H9 (cell line): ENCODE measurements at regions not wholly inside any gene's neighbourhood (a gene's known extent, or its start where the extent isn't known, plus 50 kb on each side); places are given as distances from the start of the nearest gene placed in this dataset.

Source experiments
- DNase-seq: peaks from one replicate; pipeline ENCODE4 v3.0.0-alpha.2; 2017
- H2AFZ ChIP-seq: one replicate; pipeline ENCODE4 v1.6.1; 2013; ENCODE audit warnings: mild to moderate bottlenecking, low read length, control low read depth, moderate library complexity
- H2AK5ac ChIP-seq: 2 replicates; pipeline ENCODE4 v1.6.1; 2013; ENCODE audit warnings: low read length, control low read depth, mixed read lengths; ENCODE audit not compliant: insufficient read length
- H2BK120ac ChIP-seq: one replicate; pipeline ENCODE4 v1.6.1; 2013; ENCODE audit warnings: low read depth, mild to moderate bottlenecking, low read length, control low read depth, inconsistent platforms; ENCODE audit not compliant: poor library complexity, severe bottlenecking
- H2BK12ac ChIP-seq: 2 replicates; pipeline ENCODE4 v1.6.1; 2013; ENCODE audit warnings: low read length, control low read depth, mixed read lengths, low read depth; ENCODE audit not compliant: insufficient read length
- H2BK15ac ChIP-seq: 2 replicates; pipeline ENCODE4 v1.6.1; 2013; ENCODE audit warnings: low read depth, low read length, control low read depth
- H2BK20ac ChIP-seq: one replicate; pipeline ENCODE4 v1.6.1; 2013; ENCODE audit warnings: low read depth, mild to moderate bottlenecking, low read length, control low read depth, inconsistent platforms; ENCODE audit not compliant: poor library complexity, severe bottlenecking
- H2BK5ac ChIP-seq: 2 replicates; pipeline ENCODE4 v1.6.1; 2013; ENCODE audit warnings: low read length, control low read depth, mixed read lengths; ENCODE audit not compliant: insufficient read length
- H3K14ac ChIP-seq: 2 replicates; pipeline ENCODE4 v1.6.1; 2013; ENCODE audit warnings: low read length, control low read depth; ENCODE audit not compliant: insufficient read depth
- H3K18ac ChIP-seq: 2 replicates; pipeline ENCODE4 v1.6.1; 2013; ENCODE audit warnings: low read depth, mild to moderate bottlenecking, mixed read lengths, low read length, control low read depth; ENCODE audit not compliant: insufficient read length
- H3K23ac ChIP-seq: 2 replicates; pipeline ENCODE4 v1.6.1; 2013; ENCODE audit warnings: low read length, control low read depth, mixed read lengths, low read depth; ENCODE audit not compliant: insufficient read length
- H3K23me2 ChIP-seq: 2 replicates; pipeline ENCODE4 v1.6.1; 2013; ENCODE audit warnings: low read depth, mild to moderate bottlenecking, mixed read lengths, low read length, control low read depth; ENCODE audit not compliant: insufficient read length, poor library complexity, severe bottlenecking
- H3K27ac ChIP-seq: 2 replicates; pipeline ENCODE4 v1.5.1; 2013; ENCODE audit warnings: low read length, control low read depth, mixed read lengths, low read depth; ENCODE audit not compliant: insufficient read length
- H3K27me3 ChIP-seq: 2 replicates; pipeline ENCODE4 v1.6.1; 2013; ENCODE audit warnings: low read length, control low read depth, inconsistent platforms; ENCODE audit not compliant: insufficient read depth
- H3K4ac ChIP-seq: 2 replicates; pipeline ENCODE4 v1.6.1; 2013; ENCODE audit warnings: low read depth, mild to moderate bottlenecking, control low read depth, inconsistent platforms, low read length, moderate library complexity
- H3K4me1 ChIP-seq: 2 replicates; pipeline ENCODE4 v1.6.1; 2013; ENCODE audit warnings: low read length, control low read depth, inconsistent platforms; ENCODE audit not compliant: insufficient read depth
- H3K4me2 ChIP-seq: 2 replicates; pipeline ENCODE4 v1.6.1; 2013; ENCODE audit warnings: low read length, control low read depth, mixed read lengths; ENCODE audit not compliant: insufficient read length, insufficient read depth
- H3K56ac ChIP-seq: 2 replicates; pipeline ENCODE4 v1.6.1; 2013; ENCODE audit warnings: low read depth, mild to moderate bottlenecking, mixed read lengths, low read length, control low read depth; ENCODE audit not compliant: insufficient read length
- H3K79me1 ChIP-seq: 2 replicates; pipeline ENCODE4 v1.6.1; 2013; ENCODE audit warnings: low read depth, mild to moderate bottlenecking, moderate library complexity, low read length, control low read depth, inconsistent platforms; ENCODE audit not compliant: insufficient read depth, poor library complexity, severe bottlenecking
- H3K79me2 ChIP-seq: 2 replicates; pipeline ENCODE4 v1.6.1; 2013; ENCODE audit warnings: low read length, control low read depth, inconsistent platforms; ENCODE audit not compliant: insufficient read depth
- H3K9ac ChIP-seq: 2 replicates; pipeline ENCODE4 v1.6.1; 2013; ENCODE audit warnings: low read length, control low read depth, mixed read lengths; ENCODE audit not compliant: insufficient read length; ENCODE audit errors: extremely low read depth
- H3K9me3 ChIP-seq: one replicate; pipeline ENCODE4 v1.6.1; 2013; ENCODE audit warnings: low read depth, low read length, inconsistent platforms; ENCODE audit not compliant: control insufficient read depth
- H3T11ph ChIP-seq: one replicate; pipeline ENCODE4 v1.6.1; 2013; ENCODE audit warnings: mild to moderate bottlenecking, low read length, control low read depth, inconsistent platforms
- H4K20me1 ChIP-seq: one replicate; pipeline ENCODE4 v1.6.1; 2013; ENCODE audit not compliant: control insufficient read depth, insufficient read length, insufficient read depth
- H4K5ac ChIP-seq: 2 replicates; pipeline ENCODE4 v1.6.1; 2013; ENCODE audit warnings: low read depth, mild to moderate bottlenecking, mixed read lengths, low read length, control low read depth; ENCODE audit not compliant: insufficient read length
- H4K8ac ChIP-seq: replicated peaks from 2 replicates; pipeline ENCODE4 v1.6.1; 2013; ENCODE audit warnings: low read length, control low read depth, mixed read lengths, low read depth; ENCODE audit not compliant: insufficient read length
- H4K91ac ChIP-seq: 2 replicates; pipeline ENCODE4 v1.6.1; 2013; ENCODE audit warnings: low read depth, mild to moderate bottlenecking, moderate library complexity, mixed read lengths, low read length, control low read depth; ENCODE audit not compliant: insufficient read length
- H3K27ac Mint-ChIP-seq, 3 experiments: 2 replicates in 2 of 3; 3 replicates in 1 of 3; pipeline ENCODE4 v1.8.0; 2020 to 2021; ENCODE audit warnings: mixed read lengths in 3 of 3, mild to moderate bottlenecking in 1 of 3, moderate library complexity in 1 of 3
- H3K27me3 Mint-ChIP-seq: 2 replicates; pipeline ENCODE4 v1.8.0; 2021; ENCODE audit warnings: low read depth, mild to moderate bottlenecking, moderate library complexity, mixed read lengths
- H3K36me3 Mint-ChIP-seq, 3 experiments: 2 replicates in 2 of 3; 3 replicates in 1 of 3; pipeline ENCODE4 v1.8.0; 2020 to 2021; ENCODE audit warnings: low read depth in 3 of 3, mixed read lengths in 3 of 3; ENCODE audit not compliant: insufficient read depth in 1 of 3
- H3K4me1 Mint-ChIP-seq, 2 experiments: 2 replicates each; pipeline ENCODE4 v1.8.0; 2020; ENCODE audit warnings: mixed read lengths in 2 of 2
- H3K4me3 Mint-ChIP-seq, 2 experiments: 2 replicates in 1 of 2; 3 replicates in 1 of 2; pipeline ENCODE4 v1.8.0; 2020 to 2021; ENCODE audit warnings: mild to moderate bottlenecking in 2 of 2, mixed read lengths in 2 of 2, moderate library complexity in 1 of 2
- H3K9me3 Mint-ChIP-seq, 2 experiments: 2 replicates in 1 of 2; 3 replicates in 1 of 2; pipeline ENCODE4 v1.8.0; 2020; ENCODE audit warnings: mild to moderate bottlenecking in 2 of 2, mixed read lengths in 2 of 2, moderate library complexity in 1 of 2
- CTCF ChIP-seq: fragments of 200-600 bp; sonication (generic); conservative IDR thresholded peaks from 3 replicates; pipeline ENCODE4 v1.8.0; 2021; ENCODE audit warnings: antibody characterized with exemption, mild to moderate bottlenecking
- WGBS: extraction: QIAGEN DNeasy Blood & Tissue Kit; methylation state at CpG from one replicate; pipeline ENCODE4 v1.1.7; 2013; ENCODE audit warnings: missing lambda C conversion rate, low lambda C conversion rate, mixed read lengths; ENCODE audit not compliant: insufficient read length; ENCODE audit errors: extremely low coverage; 5-methylcytosine and 5-hydroxymethylcytosine counted together

- Histone ChIP-seq H3K23me2 (no peaks in the 10 kb centered on the region), H3K27me3 (no peaks in the 10 kb centered on the region), H3K79me2 (no peaks in the 10 kb centered on the region), H3K4ac (no peak overlapping the region), H2BK5ac (no peak overlapping the region), H3K79me1 (no peaks in the 10 kb centered on the region), H3K14ac (no peak overlapping the region), H3K4me1 (no peaks in the 10 kb centered on the region), H2BK15ac (no peak overlapping the region), H2BK120ac (no peak overlapping the region), H4K91ac (no peak overlapping the region), H3T11ph (no peak overlapping the region), H3K23ac (no peak overlapping the region), H4K5ac (no peak overlapping the region), H3K9me3 (no peaks in the 10 kb centered on the region), H2AK5ac (no peak overlapping the region), H4K8ac (no peak overlapping the region), H3K4me2 (no peak overlapping the region), H2BK20ac (no peak overlapping the region), H3K18ac (no peak overlapping the region), H3K27ac (no peak overlapping the region), H4K20me1 (no peaks in the 10 kb centered on the region), H3K56ac (no peak overlapping the region), H2AFZ (no peak overlapping the region), H3K9ac (no peak overlapping the region), H2BK12ac (no peak overlapping the region)
- DNase-seq: no peak
- Mint-ChIP-seq H3K27me3 (peaks cover 15% of the 10 kb centered on the region), H3K27ac (peak overlapping the region in 1 of 3 experiments; percentile 83; a peak in 2 of 7 replicates), H3K4me1 (peaks cover 4 to 5% of the 10 kb centered on the region in 2 experiments; a peak in 2 of 4 replicates), H3K36me3 (no peaks in the 10 kb centered on the region), H3K4me3 (no peak overlapping the region), H3K9me3 (no peaks in the 10 kb centered on the region)
- no CpG with 5 or more reads among the region's 6 CpGs for WGBS
- TF ChIP-seq CTCF: no peak
Measured at GRCh38 chr5:174425271-174425963, 299.0 kb upstream of the MSX2 start.
